HEK293 (cell line): ENCODE measurements at regions not wholly inside any gene's neighbourhood (a gene's known extent, or its start where the extent isn't known, plus 50 kb on each side); places are given as distances from the start of the nearest gene placed in this dataset.

Experiments used
- KLF1 ChIP-seq: fragments of 450-650 bp; formaldehyde crosslinking; IDR thresholded peaks from 2 replicates; pipeline ENCODE4 v1.5.1; 2016; ENCODE audit warnings: missing biosample characterization, missing genetic modification characterization
- ZBTB20 ChIP-seq: fragments of 450-650 bp; formaldehyde crosslinking; IDR thresholded peaks from 2 replicates; pipeline ENCODE4 v1.5.1; 2016; ENCODE audit warnings: missing biosample characterization, missing genetic modification characterization
- ZBTB6 ChIP-seq: fragments of 450-650 bp; formaldehyde crosslinking; IDR thresholded peaks from 2 replicates; pipeline ENCODE4 v1.5.1; 2017; ENCODE audit warnings: missing biosample characterization, missing genetic modification characterization
- ZNF138 ChIP-seq: fragments of 450-650 bp; formaldehyde crosslinking; IDR thresholded peaks from 2 replicates; pipeline ENCODE4 v1.5.1; 2016; ENCODE audit warnings: missing biosample characterization, missing genetic modification characterization, borderline replicate concordance
- ZNF274 ChIP-seq, 2 experiments: fragments of 200-500 bp in 1 of 2; fragments of 450-650 bp in 1 of 2; sonication (Bioruptor generic) in 1 of 2; formaldehyde crosslinking in 1 of 2; IDR thresholded peaks; 2 replicates each; pipeline versions ENCODE4 v1.5.1 to v1.6.1; 2014 to 2016; ENCODE audit warnings: borderline replicate concordance in 1 of 2, inconsistent platforms in 1 of 2, low read length in 1 of 2, missing biosample characterization in 1 of 2, missing genetic modification characterization in 1 of 2
- ZNF530 ChIP-seq: fragments of 450-650 bp; formaldehyde crosslinking; IDR thresholded peaks from 2 replicates; pipeline ENCODE4 v1.5.1; 2016; ENCODE audit warnings: low read depth, missing biosample characterization, missing genetic modification characterization
- ZNF558 ChIP-seq: fragments of 450-650 bp; formaldehyde crosslinking; IDR thresholded peaks from 2 replicates; pipeline ENCODE4 v1.5.1; 2016; ENCODE audit warnings: missing biosample characterization, missing genetic modification characterization
- ZNF621 ChIP-seq: fragments of 450-650 bp; formaldehyde crosslinking; IDR thresholded peaks from 2 replicates; pipeline ENCODE4 v1.5.1; 2017; ENCODE audit warnings: missing biosample characterization, missing genetic modification characterization
- ZNF777 ChIP-seq: fragments of 450-650 bp; formaldehyde crosslinking; IDR thresholded peaks from 2 replicates; pipeline ENCODE4 v1.5.1; 2017; ENCODE audit warnings: missing biosample characterization, missing genetic modification characterization, borderline replicate concordance
- ZNF785 ChIP-seq: fragments of 450-650 bp; formaldehyde crosslinking; IDR thresholded peaks from 2 replicates; pipeline ENCODE4 v1.5.1; 2016; ENCODE audit warnings: missing biosample characterization, missing genetic modification characterization
- TF ChIP-seq, protein P1 (sequence below): fragments of 450-650 bp; formaldehyde crosslinking; IDR thresholded peaks from 2 replicates; pipeline ENCODE4 v1.5.1; 2016; ENCODE audit warnings: missing biosample characterization, missing genetic modification characterization
- TF ChIP-seq, protein P2 (sequence below): fragments of 450-650 bp; formaldehyde crosslinking; IDR thresholded peaks from 2 replicates; pipeline ENCODE4 v1.5.1; 2016; ENCODE audit warnings: missing biosample characterization, missing genetic modification characterization

DNA sequence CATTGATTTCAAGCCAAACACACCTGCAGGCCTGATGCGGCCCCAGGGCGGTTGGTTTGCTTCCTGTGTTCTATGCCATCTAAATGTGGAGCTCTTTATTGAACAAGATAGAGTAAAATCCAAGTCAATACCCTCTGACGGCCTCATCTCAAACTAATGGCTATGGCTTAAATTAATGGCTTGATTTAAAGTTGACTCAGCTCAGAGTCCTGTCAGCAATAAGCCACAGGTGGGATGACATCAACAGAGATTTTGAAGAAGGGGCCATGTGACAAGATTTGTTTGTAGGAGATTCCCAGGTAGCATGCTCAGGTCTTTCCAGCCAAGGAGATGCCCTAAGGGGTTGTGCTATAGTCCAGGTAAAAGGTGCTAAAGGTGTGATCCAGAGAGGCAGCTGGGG lies 66.7 kb upstream of the ZNF32 start:
- TF ChIP-seq, protein P1, sequence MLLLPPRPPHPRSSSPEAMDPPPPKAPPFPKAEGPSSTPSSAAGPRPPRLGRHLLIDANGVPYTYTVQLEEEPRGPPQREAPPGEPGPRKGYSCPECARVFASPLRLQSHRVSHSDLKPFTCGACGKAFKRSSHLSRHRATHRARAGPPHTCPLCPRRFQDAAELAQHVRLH: no peak
- TF ChIP-seq ZNF777 (tag by site-specific recombination) (no peak), ZNF785 (tag by site-specific recombination) (no peak), ZNF558 (no peak), ZNF530 (no peak), ZNF621 (tag by site-specific recombination) (no peak), ZNF138 (tag by site-specific recombination) (no peak), ZBTB20 (tag by site-specific recombination) (no peak), ZNF274 (IDR thresholded peaks at IDR 0.05; ENCODE audit: low read length) (no peak), ZNF274 (tag by site-specific recombination; IDR thresholded peaks at IDR 0.05; ENCODE audit: borderline replicate concordance) (no peak), ZBTB6 (no peak), KLF1 (tag by site-specific recombination) (no peak)
- TF ChIP-seq, protein P2, sequence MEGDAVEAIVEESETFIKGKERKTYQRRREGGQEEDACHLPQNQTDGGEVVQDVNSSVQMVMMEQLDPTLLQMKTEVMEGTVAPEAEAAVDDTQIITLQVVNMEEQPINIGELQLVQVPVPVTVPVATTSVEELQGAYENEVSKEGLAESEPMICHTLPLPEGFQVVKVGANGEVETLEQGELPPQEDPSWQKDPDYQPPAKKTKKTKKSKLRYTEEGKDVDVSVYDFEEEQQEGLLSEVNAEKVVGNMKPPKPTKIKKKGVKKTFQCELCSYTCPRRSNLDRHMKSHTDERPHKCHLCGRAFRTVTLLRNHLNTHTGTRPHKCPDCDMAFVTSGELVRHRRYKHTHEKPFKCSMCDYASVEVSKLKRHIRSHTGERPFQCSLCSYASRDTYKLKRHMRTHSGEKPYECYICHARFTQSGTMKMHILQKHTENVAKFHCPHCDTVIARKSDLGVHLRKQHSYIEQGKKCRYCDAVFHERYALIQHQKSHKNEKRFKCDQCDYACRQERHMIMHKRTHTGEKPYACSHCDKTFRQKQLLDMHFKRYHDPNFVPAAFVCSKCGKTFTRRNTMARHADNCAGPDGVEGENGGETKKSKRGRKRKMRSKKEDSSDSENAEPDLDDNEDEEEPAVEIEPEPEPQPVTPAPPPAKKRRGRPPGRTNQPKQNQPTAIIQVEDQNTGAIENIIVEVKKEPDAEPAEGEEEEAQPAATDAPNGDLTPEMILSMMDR (tag by site-specific recombination): no peak
